PFSK-1 (cell line): ENCODE measurements at regions not wholly inside any gene's neighbourhood (a gene's known extent, or its start where the extent isn't known, plus 50 kb on each side); places are given as distances from the start of the nearest gene placed in this dataset.

ENCODE experiments used
- FOXP2 ChIP-seq: optimal IDR thresholded peaks from 2 replicates; pipeline ENCODE3; 2011; ENCODE audit warnings: borderline replicate concordance, control low read depth, inconsistent platforms; ENCODE audit not compliant: insufficient read depth; ENCODE audit errors: extremely low read length, extremely low read depth
- POLR2AphosphoS5 ChIP-seq: IDR thresholded peaks from 2 replicates; pipeline ENCODE4 v1.6.1; 2012; ENCODE audit warnings: low read depth, mild to moderate bottlenecking, control low read depth, low read length, moderate library complexity
- REST ChIP-seq, 2 experiments: IDR thresholded peaks; 2 replicates each; pipeline versions ENCODE4 v1.6.1 to v1.8.0; 2011 to 2012; ENCODE audit warnings: low read depth in 2 of 2, low read length in 2 of 2, control low read depth in 1 of 2, inconsistent platforms in 1 of 2, mild to moderate bottlenecking in 1 of 2, moderate library complexity in 1 of 2; ENCODE audit not compliant: insufficient read depth in 1 of 2
- SIN3A ChIP-seq: IDR thresholded peaks from 2 replicates; pipeline ENCODE4 v1.6.1; 2012; ENCODE audit warnings: mild to moderate bottlenecking, low read length, moderate library complexity, borderline replicate concordance; ENCODE audit not compliant: insufficient read depth
- TAF1 ChIP-seq: IDR thresholded peaks from 2 replicates; pipeline ENCODE4 v1.6.1; 2012; ENCODE audit warnings: low read length, control low read depth, borderline replicate concordance; ENCODE audit not compliant: insufficient read depth

GRCh38 chr10:121084675-121085070, 233.5 kb downstream of the WDR11 start:
- TF ChIP-seq TAF1 (no peak), FOXP2 (no peak), SIN3A (no peak)

- no peak for TF ChIP-seq POLR2AphosphoS5
- TF ChIP-seq SIN3A: no peak
- TF ChIP-seq TAF1: no peak
- no peak for TF ChIP-seq REST (IDR thresholded peaks at IDR 0.05; ENCODE audit: insufficient read depth in 1 of 2, low read depth in 2 of 2, low read length in 2 of 2)
- TF ChIP-seq FOXP2: no peak
Observed at GRCh38 chr10:121085367-121085766, 234.2 kb downstream of the WDR11 start.

GRCh38 chr10:121087129-121087528, 236.0 kb downstream of the WDR11 start:
- no peak for TF ChIP-seq FOXP2
- TF ChIP-seq REST (IDR thresholded peaks at IDR 0.05; ENCODE audit: insufficient read depth in 1 of 2, low read depth in 2 of 2, low read length in 2 of 2): no peak
- TF ChIP-seq POLR2AphosphoS5: no peak
- TF ChIP-seq TAF1: no peak
- TF ChIP-seq SIN3A: no peak

GRCh38 chr10:121087688-121088087, 236.5 kb downstream of the WDR11 start:
- TF ChIP-seq TAF1 (no peak), FOXP2 (no peak), SIN3A (no peak), POLR2AphosphoS5 (no peak), REST (IDR thresholded peaks at IDR 0.05; ENCODE audit: insufficient read depth in 1 of 2, low read depth in 2 of 2, low read length in 2 of 2) (no peak)

- no peak for TF ChIP-seq SIN3A
- TF ChIP-seq FOXP2: no peak
- TF ChIP-seq TAF1: no peak
- TF ChIP-seq POLR2AphosphoS5: no peak
- TF ChIP-seq REST (IDR thresholded peaks at IDR 0.05; ENCODE audit: insufficient read depth in 1 of 2, low read depth in 2 of 2, low read length in 2 of 2): no peak
Observed at GRCh38 chr10:121088524-121088923, 237.4 kb downstream of the WDR11 start.
